ENCODE measurements at regions not wholly inside any gene's neighbourhood (a gene's known extent, or its start where the extent isn't known, plus 50 kb on each side); places are given as distances from the start of the nearest gene placed in this dataset.

- TF ChIP-seq SUZ12 (IDR thresholded peaks at IDR 0.05; ENCODE audit: extremely low read depth, insufficient read depth, insufficient read length) (no peak), ZNF274 (IDR thresholded peaks at IDR 0.05; ENCODE audit: low read depth, low read length) (no peak)
Measured at GRCh38 chr11:69416762-69417698, 64.4 kb upstream of the LINC01488 start.

Data from NT2/D1 (cell line).